NCI-H1694 (cell line): ENCODE measurements at regions not wholly inside any gene's neighbourhood (a gene's known extent, or its start where the extent isn't known, plus 50 kb on each side); places are given as distances from the start of the nearest gene placed in this dataset.

ENCODE experiments used
- DNase-seq: peaks from one replicate; lab custom pipeline; 2025; lab: John Stamatoyannopoulos, UW

GRCh38 chr9:119088002-119088547 lies 281.2 kb downstream of the BRINP1 start:
- no peak for DNase-seq

DNA sequence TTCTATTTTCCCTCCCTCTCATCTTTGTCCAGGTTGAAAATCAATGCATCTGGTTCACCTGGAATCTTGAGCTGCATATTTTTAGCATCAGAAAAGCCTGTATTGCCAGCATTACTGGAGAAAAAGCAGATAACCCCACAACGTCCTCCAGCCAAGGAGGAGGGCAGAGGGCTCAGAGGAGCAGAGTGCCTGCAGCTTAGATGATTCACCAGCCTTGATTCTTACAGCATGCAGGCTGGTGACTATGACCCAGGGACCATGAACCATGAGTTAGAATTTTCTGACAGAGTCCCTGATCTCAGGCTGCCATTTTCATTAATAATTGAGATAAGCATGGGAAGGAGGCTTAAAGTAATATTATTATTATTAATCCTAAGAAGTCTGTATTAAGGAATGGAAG lies 278.2 kb downstream of the BRINP1 start:
- DNase-seq = no peak

GRCh38 chr9:119092125-119092524 lies 277.1 kb downstream of the BRINP1 start:
- DNase-seq = no peak

DNA sequence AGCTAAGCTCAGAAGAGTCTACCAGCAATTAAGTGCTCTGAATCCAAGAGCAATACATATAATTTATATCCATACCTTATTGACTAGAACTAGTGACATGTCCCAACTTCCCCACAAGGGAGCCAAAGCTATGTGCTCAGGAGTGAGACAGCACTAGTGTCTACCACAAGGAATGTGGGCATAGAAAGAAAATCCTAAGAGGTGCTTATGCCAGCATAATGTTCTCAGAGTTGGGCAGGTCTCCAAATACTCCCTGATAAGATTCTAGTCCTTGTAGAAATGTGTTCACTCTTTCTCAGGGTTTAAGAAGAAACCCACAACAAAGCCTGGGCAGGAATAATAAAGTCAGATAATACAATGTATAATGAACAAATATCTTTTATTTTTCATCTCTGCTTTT lies 275.1 kb downstream of the BRINP1 start:
- no peak for DNase-seq

DNA sequence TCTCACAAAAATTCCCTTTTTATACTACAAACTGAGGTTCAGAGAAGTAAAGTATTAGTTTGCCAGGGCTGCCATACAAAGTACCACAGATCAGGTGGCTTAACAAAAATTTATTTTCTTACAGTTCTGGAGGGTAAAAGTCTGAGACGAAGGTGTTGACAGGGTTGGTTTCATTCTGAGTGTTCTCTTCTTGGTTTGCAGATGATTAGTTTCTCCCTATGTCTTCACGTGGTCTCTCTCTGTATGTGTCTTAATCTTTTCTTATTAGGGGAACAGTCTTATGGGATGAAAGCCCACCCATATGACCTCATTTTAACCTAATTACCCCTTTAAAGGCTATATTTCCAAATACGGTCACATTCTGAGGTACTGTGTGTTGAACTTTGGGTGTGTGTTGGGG lies 274.2 kb downstream of the BRINP1 start:
- no peak for DNase-seq

DNA sequence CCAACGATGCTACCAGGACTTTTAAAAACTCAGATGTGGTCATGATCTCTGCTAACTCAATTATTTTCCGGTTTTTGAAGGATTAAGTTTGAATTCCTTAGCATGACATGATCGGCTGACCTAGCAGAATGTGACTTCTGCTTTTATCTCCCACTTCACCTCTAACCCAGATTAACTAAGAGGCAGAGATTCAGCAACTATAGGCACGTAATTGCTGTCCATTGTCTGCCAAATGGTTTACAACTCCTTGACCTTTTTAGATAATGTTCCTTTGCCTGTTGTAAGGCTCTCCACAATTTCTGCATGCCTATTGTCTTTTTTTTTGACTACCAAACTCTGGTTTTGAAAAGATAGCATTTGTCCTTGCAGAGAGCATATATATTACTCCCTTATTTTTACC lies 268.2 kb downstream of the BRINP1 start:
- no peak for DNase-seq

DNA sequence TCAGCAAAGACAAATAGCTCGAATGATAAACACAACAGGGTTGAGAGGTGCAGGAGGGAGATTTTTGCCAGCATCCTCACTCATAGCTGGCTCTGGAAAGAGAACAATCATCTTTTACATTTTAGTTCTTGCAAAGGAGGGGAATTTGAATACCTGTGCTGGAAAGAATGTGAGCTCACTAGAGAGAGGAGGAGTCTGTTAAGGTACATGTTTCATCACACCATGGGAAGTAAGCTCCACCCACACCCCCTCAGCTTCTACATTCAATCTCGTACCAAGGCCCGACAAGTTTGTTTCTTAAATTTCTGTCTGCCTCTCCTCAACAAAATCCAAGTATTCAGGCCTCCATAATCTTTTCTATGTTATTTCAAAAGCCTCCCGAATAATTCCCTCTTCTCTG lies 254.6 kb downstream of the BRINP1 start:
- peak; percentile 37 for DNase-seq
